ENCODE measurements at regions not wholly inside any gene's neighbourhood (a gene's known extent, or its start where the extent isn't known, plus 50 kb on each side); places are given as distances from the start of the nearest gene placed in this dataset.

GRCh38 chr1:192066202-192066601 lies 92.1 kb upstream of the RGS18 start (continued):
- no peak for TF ChIP-seq JUNB (CRISPR knock-in tag; conservative IDR thresholded peaks at IDR 0.05)
- TF ChIP-seq ZNF384 (IDR thresholded peaks at IDR 0.05; ENCODE audit: low read depth, low read length): peak; percentile 95
- TF ChIP-seq, protein P1, sequence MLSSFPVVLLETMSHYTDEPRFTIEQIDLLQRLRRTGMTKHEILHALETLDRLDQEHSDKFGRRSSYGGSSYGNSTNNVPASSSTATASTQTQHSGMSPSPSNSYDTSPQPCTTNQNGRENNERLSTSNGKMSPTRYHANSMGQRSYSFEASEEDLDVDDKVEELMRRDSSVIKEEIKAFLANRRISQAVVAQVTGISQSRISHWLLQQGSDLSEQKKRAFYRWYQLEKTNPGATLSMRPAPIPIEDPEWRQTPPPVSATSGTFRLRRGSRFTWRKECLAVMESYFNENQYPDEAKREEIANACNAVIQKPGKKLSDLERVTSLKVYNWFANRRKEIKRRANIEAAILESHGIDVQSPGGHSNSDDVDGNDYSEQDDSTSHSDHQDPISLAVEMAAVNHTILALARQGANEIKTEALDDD (IDR thresholded peaks at IDR 0.05): no peak
- no peak for TF ChIP-seq KHSRP (IDR thresholded peaks at IDR 0.05)
- no peak for TF ChIP-seq ZC3H11A (IDR thresholded peaks at IDR 0.05; ENCODE audit: low read depth, low read length)
- TF ChIP-seq NR2C2 (CRISPR knock-in tag; IDR thresholded peaks at IDR 0.05): no peak
- no peak for TF ChIP-seq NR2C2 (tag; IDR thresholded peaks at IDR 0.05)
- TF ChIP-seq SAFB (IDR thresholded peaks at IDR 0.05; ENCODE audit: borderline replicate concordance, low read depth, low read length): no peak
- peak; percentile 80 for TF ChIP-seq JUND (IDR thresholded peaks at IDR 0.05; ENCODE audit: borderline replicate concordance, low read depth, low read length)
- peak; percentile 20; the same call in 1 of the 3 replicates for TF ChIP-seq JUND (tag; IDR thresholded peaks at IDR 0.05; ENCODE audit: borderline replicate concordance, low read depth, low read length)
- TF ChIP-seq SREBF1 (IDR thresholded peaks at IDR 0.05; ENCODE audit: borderline replicate concordance, low read depth, low read length): no peak
- TF ChIP-seq, protein P2, sequence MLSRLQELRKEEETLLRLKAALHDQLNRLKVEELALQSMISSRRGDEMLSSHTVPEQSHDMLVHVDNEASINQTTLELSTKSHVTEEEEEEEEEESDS (CRISPR knock-in tag; IDR thresholded peaks at IDR 0.05): no peak
- no peak for TF ChIP-seq ZNF766 (CRISPR knock-in tag; conservative IDR thresholded peaks at IDR 0.05)
- TF ChIP-seq ZNF778 (CRISPR knock-in tag; IDR thresholded peaks at IDR 0.05): no peak
- TF ChIP-seq, protein P3, sequence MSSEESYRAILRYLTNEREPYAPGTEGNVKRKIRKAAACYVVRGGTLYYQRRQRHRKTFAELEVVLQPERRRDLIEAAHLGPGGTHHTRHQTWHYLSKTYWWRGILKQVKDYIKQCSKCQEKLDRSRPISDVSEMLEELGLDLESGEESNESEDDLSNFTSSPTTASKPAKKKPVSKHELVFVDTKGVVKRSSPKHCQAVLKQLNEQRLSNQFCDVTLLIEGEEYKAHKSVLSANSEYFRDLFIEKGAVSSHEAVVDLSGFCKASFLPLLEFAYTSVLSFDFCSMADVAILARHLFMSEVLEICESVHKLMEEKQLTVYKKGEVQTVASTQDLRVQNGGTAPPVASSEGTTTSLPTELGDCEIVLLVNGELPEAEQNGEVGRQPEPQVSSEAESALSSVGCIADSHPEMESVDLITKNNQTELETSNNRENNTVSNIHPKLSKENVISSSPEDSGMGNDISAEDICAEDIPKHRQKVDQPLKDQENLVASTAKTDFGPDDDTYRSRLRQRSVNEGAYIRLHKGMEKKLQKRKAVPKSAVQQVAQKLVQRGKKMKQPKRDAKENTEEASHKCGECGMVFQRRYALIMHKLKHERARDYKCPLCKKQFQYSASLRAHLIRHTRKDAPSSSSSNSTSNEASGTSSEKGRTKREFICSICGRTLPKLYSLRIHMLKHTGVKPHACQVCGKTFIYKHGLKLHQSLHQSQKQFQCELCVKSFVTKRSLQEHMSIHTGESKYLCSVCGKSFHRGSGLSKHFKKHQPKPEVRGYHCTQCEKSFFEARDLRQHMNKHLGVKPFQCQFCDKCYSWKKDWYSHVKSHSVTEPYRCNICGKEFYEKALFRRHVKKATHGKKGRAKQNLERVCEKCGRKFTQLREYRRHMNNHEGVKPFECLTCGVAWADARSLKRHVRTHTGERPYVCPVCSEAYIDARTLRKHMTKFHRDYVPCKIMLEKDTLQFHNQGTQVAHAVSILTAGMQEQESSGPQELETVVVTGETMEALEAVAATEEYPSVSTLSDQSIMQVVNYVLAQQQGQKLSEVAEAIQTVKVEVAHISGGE (CRISPR knock-in tag; IDR thresholded peaks at IDR 0.05): no peak
- no peak for TF ChIP-seq HLTF (IDR thresholded peaks at IDR 0.05)
- TF ChIP-seq TAL1 (IDR thresholded peaks at IDR 0.05): no peak
- peak; percentile 89 for TF ChIP-seq CEBPG (CRISPR knock-in tag; IDR thresholded peaks at IDR 0.05)
- TF ChIP-seq CEBPG (tag; conservative IDR thresholded peaks at IDR 0.05 in 1 of 2, IDR thresholded peaks at IDR 0.05 in 1 of 2): peak in 1 of 2 experiments; percentile 85; a peak in 2 of 4 replicates
- no peak for TF ChIP-seq PYGO2 (tag; IDR thresholded peaks at IDR 0.05)
- TF ChIP-seq PRPF4 (IDR thresholded peaks at IDR 0.05; ENCODE audit: insufficient read depth, low read depth, low read length, poor library complexity, severe bottlenecking): no peak
- no peak for TF ChIP-seq ZSCAN32 (CRISPR knock-in tag; IDR thresholded peaks at IDR 0.05)
- 0 out of 2 replicates have a peak, but pooled peaks have one; percentile 26 for TF ChIP-seq CREM (IDR thresholded peaks at IDR 0.05; ENCODE audit: low read depth)
- TF ChIP-seq ZNF140 (CRISPR knock-in tag; IDR thresholded peaks at IDR 0.05): no peak
- peak; percentile 26; the same call in 1 of the 2 replicates for TF ChIP-seq ATF7 (IDR thresholded peaks at IDR 0.05)
- no peak for TF ChIP-seq ZNF584 (CRISPR knock-in tag; IDR thresholded peaks at IDR 0.05; ENCODE audit: low read depth)
- no peak for TF ChIP-seq SMARCA5 (IDR thresholded peaks at IDR 0.05)
- TF ChIP-seq ZNF589 (CRISPR knock-in tag; IDR thresholded peaks at IDR 0.05; ENCODE audit: low read depth): no peak
